ENCODE measurements at regions not wholly inside any gene's neighbourhood (a gene's known extent, or its start where the extent isn't known, plus 50 kb on each side); places are given as distances from the start of the nearest gene placed in this dataset.
A peak's percentile ranks its signal among the peaks of the same experiment; 100 is the strongest.

DNA sequence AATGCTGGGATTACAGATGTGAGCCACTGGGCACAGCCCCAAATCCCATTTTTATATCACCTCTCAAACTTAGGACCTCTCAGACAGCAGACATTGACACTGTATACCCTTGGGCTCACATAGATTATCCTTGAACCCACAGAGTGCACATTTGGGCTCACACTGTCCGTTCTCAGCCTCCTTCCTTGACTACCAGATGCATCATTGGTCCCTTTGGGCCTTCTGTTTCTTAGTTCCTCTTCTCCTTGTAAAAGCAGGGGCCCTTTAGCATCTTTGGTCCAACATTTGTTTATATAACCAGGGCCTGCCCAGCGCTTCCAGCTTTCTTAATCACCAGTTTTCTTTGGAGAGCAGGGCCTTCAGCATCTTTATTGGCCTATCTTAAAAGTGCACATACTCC lies 126.2 kb downstream of the SEC61B start:
- no peak for TF ChIP-seq POLR2A (IDR thresholded peaks at IDR 0.05)
- no peak for TF ChIP-seq EP300 (IDR thresholded peaks at IDR 0.05)
- TF ChIP-seq, protein P1, sequence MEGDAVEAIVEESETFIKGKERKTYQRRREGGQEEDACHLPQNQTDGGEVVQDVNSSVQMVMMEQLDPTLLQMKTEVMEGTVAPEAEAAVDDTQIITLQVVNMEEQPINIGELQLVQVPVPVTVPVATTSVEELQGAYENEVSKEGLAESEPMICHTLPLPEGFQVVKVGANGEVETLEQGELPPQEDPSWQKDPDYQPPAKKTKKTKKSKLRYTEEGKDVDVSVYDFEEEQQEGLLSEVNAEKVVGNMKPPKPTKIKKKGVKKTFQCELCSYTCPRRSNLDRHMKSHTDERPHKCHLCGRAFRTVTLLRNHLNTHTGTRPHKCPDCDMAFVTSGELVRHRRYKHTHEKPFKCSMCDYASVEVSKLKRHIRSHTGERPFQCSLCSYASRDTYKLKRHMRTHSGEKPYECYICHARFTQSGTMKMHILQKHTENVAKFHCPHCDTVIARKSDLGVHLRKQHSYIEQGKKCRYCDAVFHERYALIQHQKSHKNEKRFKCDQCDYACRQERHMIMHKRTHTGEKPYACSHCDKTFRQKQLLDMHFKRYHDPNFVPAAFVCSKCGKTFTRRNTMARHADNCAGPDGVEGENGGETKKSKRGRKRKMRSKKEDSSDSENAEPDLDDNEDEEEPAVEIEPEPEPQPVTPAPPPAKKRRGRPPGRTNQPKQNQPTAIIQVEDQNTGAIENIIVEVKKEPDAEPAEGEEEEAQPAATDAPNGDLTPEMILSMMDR (IDR thresholded peaks at IDR 0.05): no peak
- TF ChIP-seq POLR2AphosphoS5 (IDR thresholded peaks at IDR 0.05): no peak
- no peaks in the 10 kb centered on the region for H3K9me3 ChIP-seq
- 73 to 81% (median 75%) methylated on average over 2 of the region's 2 CpGs for WGBS, 5 donors
- no peak for DNase-seq
- no peaks in the 10 kb centered on the region for H3K36me3 ChIP-seq
- H3K4me3 ChIP-seq: no peak overlapping the region
- peaks cover 0 to 7% (median 0%) of the 10 kb centered on the region in 4 donors for H3K4me1 ChIP-seq
- intact Hi-C loops (cut with DNase I; ENCODE audit: low total_unique reads): no loop called here
- no peak overlapping the region for H3K27ac ChIP-seq
- H3K27me3 ChIP-seq: no peaks in the 10 kb centered on the region

- H3K27ac ChIP-seq: no peak overlapping the region
- H3K4me1 ChIP-seq: peaks cover 0 to 7% (median 0%) of the 10 kb centered on the region in 4 donors
- TF ChIP-seq, protein P1 (IDR thresholded peaks at IDR 0.05): no peak
- TF ChIP-seq POLR2AphosphoS5 (IDR thresholded peaks at IDR 0.05) (no peak), POLR2A (IDR thresholded peaks at IDR 0.05) (no peak), EP300 (IDR thresholded peaks at IDR 0.05) (no peak)
- no peaks in the 10 kb centered on the region for H3K27me3 ChIP-seq
- H3K4me3 ChIP-seq: no peak overlapping the region
- whole genome bisulfite sequencing, 5 donors: 83 to 98% (median 90%) methylated on average over 2 of the region's 2 CpGs
- no peaks in the 10 kb centered on the region for H3K36me3 ChIP-seq
- H3K9me3 ChIP-seq: no peaks in the 10 kb centered on the region
- no peak for DNase-seq
- intact Hi-C loops (cut with DNase I; ENCODE audit: low total_unique reads): no loop called here
Measured at GRCh38 chr9:99349870-99350269, 127.8 kb downstream of the SEC61B start.

- Histone ChIP-seq H3K9me3 (no peaks in the 10 kb centered on the region), H3K4me3 (no peak overlapping the region), H3K27ac (no peak overlapping the region), H3K4me1 (peaks cover 0 to 7% (median 0%) of the 10 kb centered on the region in 4 donors), H3K36me3 (no peaks in the 10 kb centered on the region), H3K27me3 (no peaks in the 10 kb centered on the region)
- no peak for TF ChIP-seq EP300 (IDR thresholded peaks at IDR 0.05)
- TF ChIP-seq POLR2AphosphoS5 (IDR thresholded peaks at IDR 0.05): no peak
- TF ChIP-seq, protein P1 (IDR thresholded peaks at IDR 0.05): no peak
- no peak for TF ChIP-seq POLR2A (IDR thresholded peaks at IDR 0.05)
- 15 to 41% (median 30%) methylated on average over 1 of the region's 1 CpG for WGBS, 5 donors
- intact Hi-C loops (cut with DNase I; ENCODE audit: low total_unique reads): no loop called here
- DNase-seq: no peak
Measured at GRCh38 chr9:99350461-99350860, 128.4 kb downstream of the SEC61B start.

GRCh38 chr9:99351647-99352046 lies 129.6 kb downstream of the SEC61B start:
- 85 to 94% (median 90%) methylated on average over 7 of the region's 7 CpGs for WGBS, 5 donors
- H3K4me3 ChIP-seq: no peak overlapping the region
- intact Hi-C loops (cut with DNase I; ENCODE audit: low total_unique reads): no loop called here
- H3K27ac ChIP-seq: no peak overlapping the region
- H3K9me3 ChIP-seq: no peaks in the 10 kb centered on the region
- H3K36me3 ChIP-seq: no peaks in the 10 kb centered on the region
- TF ChIP-seq POLR2AphosphoS5 (IDR thresholded peaks at IDR 0.05) (no peak), POLR2A (IDR thresholded peaks at IDR 0.05) (no peak)
- DNase-seq: no peak
- H3K27me3 ChIP-seq: no peaks in the 10 kb centered on the region
- peaks cover 0 to 7% (median 0%) of the 10 kb centered on the region in 4 donors for H3K4me1 ChIP-seq

- no peaks in the 10 kb centered on the region for H3K9me3 ChIP-seq
- no peak for TF ChIP-seq POLR2A (IDR thresholded peaks at IDR 0.05)
- peak in 1 of 3 donors; percentile 7 for TF ChIP-seq POLR2AphosphoS5 (IDR thresholded peaks at IDR 0.05)
- intact Hi-C loops (cut with DNase I; ENCODE audit: low total_unique reads): no loop called here
- H3K36me3 ChIP-seq: no peaks in the 10 kb centered on the region
- H3K4me1 ChIP-seq: peaks cover 0 to 11% (median 0%) of the 10 kb centered on the region in 4 donors
- no peak overlapping the region for H3K4me3 ChIP-seq
- peak overlapping the region in 4 of 5 donors; percentile 45 to 60 (median 60) for H3K27ac ChIP-seq
- WGBS, 5 donors: 59 to 73% (median 70%) methylated on average over 4 of the region's 4 CpGs
- peak in 1 of 2 donors; percentile 24 for DNase-seq
- H3K27me3 ChIP-seq: no peaks in the 10 kb centered on the region
Measured at GRCh38 chr9:99352826-99353225, 130.7 kb downstream of the SEC61B start.
